ENCODE measurements at regions not wholly inside any gene's neighbourhood (a gene's known extent, or its start where the extent isn't known, plus 50 kb on each side); places are given as distances from the start of the nearest gene placed in this dataset.

- no peak for DNase-seq
Measured at GRCh38 chr3:180287703-180288102, 251.0 kb upstream of the PEX5L start.

GRCh38 chr3:180288816-180289215, 252.1 kb upstream of the PEX5L start:
- no peak for DNase-seq

- no peak for DNase-seq
Measured at GRCh38 chr3:180290300-180290699, 253.6 kb upstream of the PEX5L start.

- DNase-seq: no peak
Measured at GRCh38 chr3:180294282-180295027, 257.7 kb upstream of the PEX5L start.

DNA sequence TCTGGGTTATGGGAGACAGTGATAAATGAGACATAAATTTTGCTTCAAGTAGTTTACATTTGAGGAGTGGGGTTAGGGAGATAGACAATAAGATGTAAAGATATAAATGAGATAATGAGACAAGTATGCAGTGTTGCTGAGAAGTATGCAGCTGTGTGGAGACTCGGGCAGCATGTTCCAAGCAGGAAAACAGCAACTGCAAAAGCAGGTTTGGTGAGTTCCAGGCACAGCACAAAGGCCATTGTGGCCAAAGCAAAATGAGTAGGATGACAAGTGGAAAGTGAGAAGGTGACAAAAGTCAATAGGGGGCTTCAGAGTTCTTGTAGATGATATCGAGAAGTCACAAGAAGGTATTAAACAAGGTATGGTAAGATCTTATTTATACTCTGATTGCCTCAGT, 259.1 kb upstream of the PEX5L start:
- no peak for DNase-seq

DNA sequence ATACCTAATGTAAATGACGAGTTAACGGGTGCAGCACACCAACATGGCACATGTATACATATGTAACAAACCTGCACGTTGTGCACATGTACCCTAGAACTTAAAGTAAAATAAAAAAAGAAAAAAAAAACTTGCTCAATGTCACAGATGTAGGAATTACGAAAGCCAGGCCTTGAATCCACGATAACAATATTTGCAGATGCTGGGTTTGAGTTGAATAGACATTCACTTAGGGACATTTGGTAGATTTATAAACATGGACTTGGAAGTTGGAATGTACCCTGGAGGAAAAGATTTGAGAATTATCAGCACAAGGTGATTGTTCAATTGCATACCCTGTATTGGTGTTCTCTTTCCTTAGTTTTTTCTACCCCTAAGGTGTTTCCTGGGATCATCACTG, 260.2 kb upstream of the PEX5L start:
- no peak for DNase-seq

GRCh38 chr3:180306155-180306554, 269.4 kb upstream of the PEX5L start:
- DNase-seq: no peak

DNA sequence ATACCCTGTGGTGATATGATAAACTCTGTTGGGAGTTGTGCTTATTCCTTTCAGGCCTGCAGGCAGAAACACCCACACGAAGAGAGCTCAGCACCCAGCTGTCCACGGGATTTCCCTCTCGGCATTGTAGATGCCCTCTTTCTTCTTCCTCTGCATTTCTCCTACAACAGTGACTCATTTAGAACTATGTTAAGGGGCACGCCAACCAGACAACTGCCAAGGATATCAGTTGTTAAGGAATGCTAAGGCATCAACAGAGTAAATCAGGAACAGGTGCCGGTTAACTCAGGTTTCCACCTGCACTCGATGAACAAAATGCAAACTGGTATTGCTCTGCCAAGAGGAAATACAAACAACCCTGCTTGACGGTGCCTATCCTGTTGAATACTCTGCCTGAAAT, 270.0 kb upstream of the PEX5L start:
- no peak for DNase-seq

DNA sequence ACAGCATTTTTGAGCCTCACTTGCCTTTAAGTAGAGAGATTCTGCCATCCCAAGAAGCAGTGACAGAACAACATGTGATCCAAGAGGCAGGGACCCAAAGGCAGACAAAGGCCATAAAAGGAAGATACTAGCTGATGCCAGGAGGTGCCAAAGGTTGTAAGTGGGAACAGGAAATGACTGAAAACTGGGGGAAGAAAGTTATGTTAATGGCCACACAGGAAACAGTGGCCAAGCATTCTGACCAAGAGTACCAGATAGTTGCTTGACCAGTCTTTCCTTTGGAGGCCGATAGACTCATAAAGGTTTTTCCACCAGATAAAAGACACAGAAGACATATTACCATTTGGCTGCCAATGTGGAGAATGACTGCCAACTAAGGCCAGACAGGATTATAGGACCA, 274.5 kb upstream of the PEX5L start:
- DNase-seq: no peak

DNA sequence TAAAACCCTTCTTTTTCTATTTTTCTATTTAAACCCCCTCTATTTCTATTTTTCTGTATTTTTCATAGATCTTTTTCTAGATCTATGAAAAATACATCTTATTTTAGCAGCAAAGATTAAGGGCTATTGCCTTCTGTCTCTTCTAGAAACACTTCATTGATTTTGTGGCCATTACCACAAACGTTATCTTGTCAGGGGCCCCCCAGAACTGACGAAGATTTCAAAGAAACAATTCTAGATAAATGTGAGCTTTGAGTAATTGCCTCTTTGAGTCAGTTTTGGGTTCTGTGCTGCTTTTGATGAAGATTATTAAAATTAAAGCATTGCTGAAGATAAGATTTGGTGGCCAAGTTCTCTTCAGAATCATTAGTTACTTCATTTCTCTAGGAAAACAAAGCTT, 279.6 kb upstream of the PEX5L start:
- DNase-seq: no peak

DNA sequence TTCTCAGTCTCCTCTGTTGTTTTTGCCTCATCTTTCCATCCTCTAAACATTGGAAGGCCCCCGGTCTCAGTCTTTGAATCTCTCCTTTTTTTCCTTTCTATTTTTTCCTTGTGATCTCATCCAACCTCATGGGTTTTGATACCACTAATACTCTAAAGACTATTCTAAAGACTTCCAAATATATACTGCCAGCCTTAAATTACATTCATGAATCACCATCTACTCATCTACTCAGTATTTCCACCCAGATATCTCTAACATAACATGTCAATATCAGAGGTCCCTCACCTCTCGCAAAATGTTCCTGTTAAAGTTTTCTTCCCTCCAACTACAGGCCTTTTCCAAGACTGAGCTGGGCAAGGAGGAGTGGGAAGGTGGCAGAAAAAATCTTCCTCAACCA, 282.5 kb upstream of the TTC14 start:
- DNase-seq: no peak

DNA sequence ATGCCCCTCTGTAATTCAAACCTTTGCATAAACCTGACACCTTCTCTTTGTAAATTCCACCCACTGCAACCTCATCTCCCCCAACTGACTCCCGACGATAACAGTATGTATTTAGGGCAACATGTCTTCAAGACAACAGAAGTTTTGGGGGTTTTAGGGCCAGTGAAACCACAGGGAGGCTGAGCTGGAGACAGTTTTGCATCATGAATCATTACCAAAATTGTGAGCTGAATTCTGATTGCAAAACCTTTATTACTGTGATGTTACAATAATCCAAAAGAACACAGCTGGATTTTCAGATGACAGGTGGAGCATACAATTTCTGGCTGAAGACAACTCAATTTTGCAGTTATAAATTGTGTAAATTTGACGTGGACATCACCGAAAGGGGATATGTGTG, 281.3 kb upstream of the TTC14 start:
- no peak for DNase-seq

GRCh38 chr3:180321534-180321933, 280.4 kb upstream of the TTC14 start:
- no peak for DNase-seq

DNA sequence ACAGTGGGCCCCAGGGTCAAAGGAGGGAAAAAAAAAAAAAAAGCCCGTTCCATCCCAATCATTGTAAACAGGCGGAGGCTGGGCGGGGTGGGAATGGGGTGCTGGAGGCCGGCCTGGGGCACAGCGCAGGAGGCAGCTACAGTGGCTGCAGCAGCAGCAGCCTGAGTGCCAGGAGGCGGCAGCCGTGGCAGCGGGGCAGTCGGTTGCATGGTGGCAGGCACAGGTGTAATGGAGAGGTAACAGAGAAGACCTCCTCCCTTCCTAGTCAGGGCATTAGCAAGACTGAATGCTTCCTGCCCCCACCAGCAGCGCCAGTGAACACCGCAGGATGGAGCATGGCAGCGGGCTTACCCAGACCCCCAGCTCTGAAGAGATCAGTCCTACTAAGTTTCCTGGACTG, 279.1 kb upstream of the TTC14 start:
- no peak for DNase-seq

GRCh38 chr3:180324791-180325190, 277.2 kb upstream of the TTC14 start:
- DNase-seq: no peak

DNA sequence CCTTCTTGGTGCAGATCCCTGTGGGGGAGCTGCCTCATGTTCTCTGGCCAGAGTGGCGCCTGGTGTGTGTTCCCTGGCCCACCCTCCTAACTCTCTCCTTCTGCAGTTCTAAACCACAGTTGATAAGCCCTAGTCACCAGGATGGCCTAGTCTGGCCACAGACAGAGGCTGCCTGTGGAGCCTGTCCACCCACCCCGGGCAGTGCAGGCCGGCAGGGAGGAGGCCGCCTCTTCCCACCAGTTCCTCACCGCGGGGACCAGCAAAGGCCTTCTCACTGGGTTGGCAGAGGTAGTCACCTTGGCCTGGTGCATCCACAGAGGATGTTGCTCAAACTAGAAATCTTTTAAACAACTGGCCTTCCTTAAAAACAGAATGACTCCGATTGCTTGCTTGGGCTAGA, 276.4 kb upstream of the TTC14 start:
- no peak for DNase-seq

GRCh38 chr3:180325958-180326357, 276.0 kb upstream of the TTC14 start:
- DNase-seq: no peak

- DNase-seq: no peak
Measured at GRCh38 chr3:180329187-180329586, 272.8 kb upstream of the TTC14 start.

DNA sequence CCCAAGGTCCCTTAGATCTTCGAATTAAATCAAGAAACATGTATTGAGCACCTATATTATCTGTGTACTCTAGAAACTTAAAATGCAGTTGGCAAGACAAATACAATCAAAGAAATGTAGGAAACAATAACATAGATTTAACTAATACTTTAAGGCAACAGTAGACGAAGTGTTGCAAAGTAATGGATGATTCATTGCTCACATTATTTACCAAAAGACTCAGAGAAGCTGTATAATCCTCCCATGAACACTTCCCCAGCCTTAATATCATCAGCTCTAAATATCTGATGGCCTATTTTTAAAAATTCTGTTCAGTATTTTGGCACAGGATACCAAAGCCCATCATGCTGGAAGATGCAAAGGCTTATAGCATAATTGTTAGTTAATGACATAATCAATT, 272.1 kb upstream of the TTC14 start:
- no peak for DNase-seq

DNA sequence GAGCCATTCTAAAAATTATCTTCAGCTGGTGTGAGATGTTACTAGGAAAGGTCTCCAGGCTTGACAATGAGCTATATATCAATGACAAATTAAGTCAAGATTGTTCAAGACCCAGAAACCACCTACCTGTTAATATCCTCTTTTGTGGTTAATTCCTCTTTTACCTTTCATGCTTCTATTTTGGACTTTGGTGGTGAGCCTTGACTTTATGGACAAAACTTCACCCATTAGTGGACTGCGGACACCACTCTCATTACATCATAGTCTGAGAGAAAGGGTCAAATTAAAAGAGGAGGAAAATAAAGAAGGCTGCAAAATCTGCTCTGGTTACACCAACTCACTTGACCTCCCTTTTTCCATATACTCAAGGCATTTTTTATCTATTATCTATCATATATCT, 271.5 kb upstream of the TTC14 start:
- DNase-seq: no peak

- no peak for DNase-seq
Measured at GRCh38 chr3:180332608-180333007, 269.4 kb upstream of the TTC14 start.

DNA sequence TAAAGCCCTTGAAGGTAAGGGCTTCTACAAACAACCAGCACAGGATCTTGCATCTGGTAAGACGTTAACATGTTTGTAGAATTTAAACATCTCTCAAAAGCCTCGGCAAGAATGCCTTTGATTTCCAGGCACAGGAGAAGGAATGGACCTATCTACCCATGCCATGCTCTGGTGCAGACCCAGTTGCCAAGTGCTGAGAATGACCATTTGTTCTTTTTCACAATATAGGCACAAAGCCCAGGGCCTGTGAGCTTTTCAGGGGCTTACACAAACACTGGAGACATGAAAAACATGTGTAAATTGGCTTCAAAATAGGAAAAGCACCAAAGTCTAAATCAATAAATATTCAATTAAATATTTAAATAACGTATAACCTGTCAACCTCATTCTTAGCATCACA, 266.9 kb upstream of the TTC14 start:
- DNase-seq: no peak

- DNase-seq: no peak
Measured at GRCh38 chr3:180340395-180340794, 261.6 kb upstream of the TTC14 start.

- no peak for DNase-seq
Measured at GRCh38 chr3:180341516-180341915, 260.4 kb upstream of the TTC14 start.

GRCh38 chr3:180351601-180352000, 250.4 kb upstream of the TTC14 start:
- no peak for DNase-seq

- DNase-seq: no peak
Measured at GRCh38 chr3:180352261-180352660, 249.7 kb upstream of the TTC14 start.
